GM12878 (cell line): ENCODE measurements at regions not wholly inside any gene's neighbourhood (a gene's known extent, or its start where the extent isn't known, plus 50 kb on each side); places are given as distances from the start of the nearest gene placed in this dataset.

Experiments used
- ATAC-seq: fragments of 200-7000 bp; cut with Tn5 transposase; 3 replicates; pipeline ENCODE4 v1.9.1; 2020; ENCODE audit warnings: mild to moderate bottlenecking, moderate library complexity
- BruUV-seq: library from RNA; stranded (reverse); fragments of 400-500 nt; replicated peaks from 2 replicates; lab custom pipeline; 2021; lab: Mats Ljungman, UMichigan
- CTCF ChIA-PET: fragments of 300-600 bp; sonication (Branson Sonifier 250); formaldehyde crosslinking; extraction: SDS; loops from one replicate; lab custom pipeline; 2021; ENCODE audit warnings: inconsistent platforms; lab: Yijun Ruan, JAX
- POLR2A ChIA-PET: fragments of 350-600 bp; formaldehyde crosslinking; extraction: SDS; loops from one replicate; lab custom pipeline; 2021; ENCODE audit warnings: inconsistent platforms; lab: Charles Lee
- RAD21 ChIA-PET: fragments of 300-600 bp; sonication (Branson Sonifier 250); formaldehyde crosslinking; loops from one replicate; lab custom pipeline; 2023; ENCODE audit warnings: antibody characterized with exemption; ENCODE audit not compliant: unreplicated experiment; lab: Charles Lee
- SMC1A ChIA-PET: fragments of 300-600 bp; sonication (Branson Sonifier 250); formaldehyde crosslinking; loops from one replicate; lab custom pipeline; 2023; ENCODE audit not compliant: unreplicated experiment, uncharacterized antibody; lab: Charles Lee
- DNase-seq: peaks from one replicate; pipeline ENCODE4 v3.0.0-alpha.2; 2011; ENCODE audit warnings: low read depth, low spot score
- FAIRE-seq: peaks from 3 replicates; lab custom pipeline; 2011; peaks lifted over from hg19 to GRCh38; lab: Jason Lieb, UNC
- H2AFZ ChIP-seq: 2 replicates; pipeline ENCODE4 v1.6.0; 2011; ENCODE audit warnings: low read depth, low read length, control low read depth; ENCODE audit not compliant: control insufficient read depth
- H3K27ac ChIP-seq: 2 replicates; pipeline ENCODE4 v1.5.1; 2011; ENCODE audit warnings: control low read depth; ENCODE audit not compliant: control insufficient read depth, insufficient read depth
- H3K27me3 ChIP-seq, 2 experiments: replicated peaks in 1 of 2; 2 replicates each; pipeline versions ENCODE4 v1.6.0 to v1.6.1; 2011; ENCODE audit warnings: low read length in 1 of 2; ENCODE audit not compliant: control insufficient read depth in 2 of 2, insufficient read depth in 2 of 2
- H3K36me3 ChIP-seq, 2 experiments: 2 replicates each; pipeline ENCODE4 v1.5.1; 2011; ENCODE audit warnings: low read length in 1 of 2; ENCODE audit not compliant: control insufficient read depth in 2 of 2, insufficient read depth in 2 of 2
- H3K4me1 ChIP-seq: 2 replicates; pipeline ENCODE4 v1.6.1; 2011; ENCODE audit warnings: mild to moderate bottlenecking, low read length, moderate library complexity, mixed read lengths; ENCODE audit not compliant: control insufficient read depth, insufficient read depth
- H3K4me2 ChIP-seq: 2 replicates; pipeline ENCODE4 v1.6.0; 2011; ENCODE audit warnings: control low read depth; ENCODE audit not compliant: control insufficient read depth, insufficient read depth
- H3K4me3 ChIP-seq: fragments of 200-600 bp; sonication (generic); 2 replicates; pipeline ENCODE4 v1.5.1; 2016
- H3K79me2 ChIP-seq: 2 replicates; pipeline ENCODE4 v1.6.0; 2011; ENCODE audit warnings: low read length; ENCODE audit not compliant: control insufficient read depth, insufficient read depth
- H3K9ac ChIP-seq: 2 replicates; pipeline ENCODE4 v1.8.0; 2011; ENCODE audit warnings: low read length, control low read depth, mixed read lengths; ENCODE audit not compliant: control insufficient read depth, insufficient read depth
- H3K9me3 ChIP-seq: replicated peaks from 3 replicates; pipeline ENCODE4 v1.5.1; 2011; ENCODE audit warnings: mild to moderate bottlenecking, low read length; ENCODE audit not compliant: control insufficient read depth, insufficient read depth
- H4K20me1 ChIP-seq: 2 replicates; pipeline ENCODE4 v1.6.0; 2011; ENCODE audit not compliant: control insufficient read depth, insufficient read depth
- BHLHE40 ChIP-seq, 2 experiments: fragments of 450-650 bp in 1 of 2; IDR thresholded peaks; 2 replicates each; pipeline ENCODE4 v1.6.1; 2011 to 2017; ENCODE audit warnings: low read depth in 2 of 2, borderline replicate concordance in 1 of 2, improper control_type of control experiment in 1 of 2, low read length in 1 of 2, mild to moderate bottlenecking in 1 of 2
- CREB1 ChIP-seq: IDR thresholded peaks from 2 replicates; pipeline ENCODE4 v1.6.1; 2012; ENCODE audit warnings: low read depth, mild to moderate bottlenecking, inconsistent platforms
- CREM ChIP-seq: IDR thresholded peaks from 2 replicates; pipeline ENCODE4 v1.6.1; 2014; ENCODE audit warnings: antibody characterized with exemption, low read depth
- EED ChIP-seq: sonication (generic); IDR thresholded peaks from 2 replicates; pipeline ENCODE4 v1.6.1; 2016; ENCODE audit warnings: antibody characterized with exemption, low read depth
- ETV6 ChIP-seq, 2 experiments: fragments of 450-650 bp in 1 of 2; IDR thresholded peaks in 1 of 2; conservative IDR thresholded peaks in 1 of 2; 2 replicates each; pipeline ENCODE4 v1.6.1; 2014; ENCODE audit warnings: antibody characterized with exemption in 1 of 2, borderline replicate concordance in 1 of 2, low read depth in 1 of 2, mild to moderate bottlenecking in 1 of 2, moderate library complexity in 1 of 2
- KDM1A ChIP-seq: fragments of 200-600 bp; sonication (generic); IDR thresholded peaks from 2 replicates; pipeline ENCODE4 v1.6.1; 2016; ENCODE audit warnings: borderline replicate concordance
- MTA2 ChIP-seq: fragments of 450-650 bp; IDR thresholded peaks from 2 replicates; pipeline ENCODE4 v1.6.1; 2016; ENCODE audit warnings: low read depth, mild to moderate bottlenecking, moderate library complexity
- MYC ChIP-seq: IDR thresholded peaks from 2 replicates; pipeline ENCODE4 v1.6.1; 2011; ENCODE audit warnings: mild to moderate bottlenecking, low read length, moderate library complexity, inconsistent platforms; ENCODE audit not compliant: insufficient read depth, insufficient replicate concordance, insufficient read length, severe bottlenecking
- PAX5 ChIP-seq: IDR thresholded peaks from 2 replicates; pipeline ENCODE4 v1.6.1; 2011; ENCODE audit warnings: low read depth, low read length, borderline replicate concordance
- RBBP5 ChIP-seq: fragments of 200-600 bp; sonication (generic); conservative IDR thresholded peaks from 2 replicates; pipeline ENCODE4 v1.6.1; 2016
- SREBF1 ChIP-seq: IDR thresholded peaks from 2 replicates; pipeline ENCODE4 v1.6.1; 2012; ENCODE audit warnings: mild to moderate bottlenecking, low read length
- SRF ChIP-seq, 2 experiments: IDR thresholded peaks; 2 replicates each; pipeline ENCODE4 v1.6.1; 2011; ENCODE audit warnings: low read depth in 2 of 2, low read length in 2 of 2, mild to moderate bottlenecking in 1 of 2, moderate library complexity in 1 of 2
- STAT3 ChIP-seq: IDR thresholded peaks from 2 replicates; pipeline ENCODE4 v1.6.1; 2011; ENCODE audit warnings: low read depth, low read length, improper control_type of control experiment
- TARDBP ChIP-seq: IDR thresholded peaks from 2 replicates; pipeline ENCODE4 v1.6.1; 2016; ENCODE audit warnings: borderline replicate concordance
- TCF12 ChIP-seq: IDR thresholded peaks from 2 replicates; pipeline ENCODE4 v1.6.1; 2011; ENCODE audit warnings: low read depth, mild to moderate bottlenecking, low read length
- TCF7 ChIP-seq: IDR thresholded peaks from 2 replicates; pipeline ENCODE4 v1.6.1; 2014; ENCODE audit warnings: antibody characterized with exemption, borderline replicate concordance
- ZNF207 ChIP-seq: fragments of 450-650 bp; IDR thresholded peaks from 2 replicates; pipeline ENCODE4 v1.6.1; 2014; ENCODE audit warnings: antibody characterized with exemption, mild to moderate bottlenecking, borderline replicate concordance
- WGBS: methylation state at CpG from one replicate; pipeline ENCODE4 v1.1.6; 2016; ENCODE audit warnings: low lambda C conversion rate; ENCODE audit not compliant: insufficient replicate concordance, insufficient coverage; ENCODE audit errors: missing lambda C conversion rate; 5-methylcytosine and 5-hydroxymethylcytosine counted together
- in situ Hi-C: fragments of 300-500 bp; cut with MboI; formaldehyde crosslinking; loops from 9 replicates; pipeline ENCODE4 v1.14.3; 2018; ENCODE audit warnings: mixed read lengths
- intact Hi-C: fragments of 100-400 bp; cut with micrococcal nuclease; formaldehyde crosslinking; loops from one replicate; pipeline ENCODE4 v1.14.2; 2022; ENCODE audit not compliant: unreplicated experiment
- TF ChIP-seq, protein P1 (sequence below): IDR thresholded peaks from 2 replicates; pipeline ENCODE4 v1.6.1; 2011; ENCODE audit warnings: borderline replicate concordance, low read depth, mild to moderate bottlenecking, moderate library complexity, low read length; ENCODE audit not compliant: insufficient read depth, poor library complexity, severe bottlenecking

DNA sequence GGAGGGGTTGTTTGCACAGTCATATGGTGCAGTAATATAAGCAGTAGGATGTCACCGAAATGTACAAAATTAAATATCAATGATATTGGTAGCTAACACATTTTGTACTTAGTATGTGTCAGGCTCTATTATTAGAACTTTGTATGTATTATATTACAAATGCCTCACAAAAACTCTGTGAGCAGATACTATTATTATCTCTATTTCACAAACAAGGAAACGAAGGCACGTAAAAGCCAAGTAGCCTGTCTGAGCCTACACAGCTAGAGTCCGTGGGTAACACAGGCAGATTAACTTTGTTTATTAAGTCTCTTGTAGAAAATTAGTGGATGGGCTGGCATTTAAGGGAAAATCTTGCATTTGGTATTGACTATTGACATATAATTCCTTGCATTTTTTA, 284.3 kb upstream of the DAB2 start:
- Histone ChIP-seq H3K4me3 (no peak overlapping the region), H3K36me3 (no peaks in the 10 kb centered on the region), H3K9me3 (no peaks in the 10 kb centered on the region), H3K4me1 (no peaks in the 10 kb centered on the region), H3K79me2 (no peaks in the 10 kb centered on the region), H4K20me1 (no peaks in the 10 kb centered on the region), H3K9ac (no peak overlapping the region), H3K27ac (no peak overlapping the region), H2AFZ (no peak overlapping the region), H3K27me3 (no peaks in the 10 kb centered on the region), H3K4me2 (no peak overlapping the region)
- intact Hi-C loops: no loop called here
- in situ Hi-C loops: no loop called here
- POLR2A ChIA-PET: no interaction called here
- 49% methylated on average over 4 of the region's 4 CpGs for WGBS
- CTCF ChIA-PET: interaction anchor here (1.4 kb wide), 1 partner anchor 8 kb away, joined by 3 read pairs; no protein-coding TSS in a partner anchor
- RAD21 ChIA-PET: no interaction called here
- ATAC-seq (no peak), DNase-seq (no peak), FAIRE-seq (no peak)
- BruUV-seq: no TSS peak
- SMC1A ChIA-PET: no interaction called here
- no peak for TF ChIP-seq CREB1
- no peak for TF ChIP-seq SREBF1
- TF ChIP-seq RBBP5: no peak
- TF ChIP-seq MYC: no peak
- TF ChIP-seq STAT3: no peak
- TF ChIP-seq PAX5: no peak
- TF ChIP-seq ZNF207: no peak
- TF ChIP-seq SRF (IDR thresholded peaks at IDR 0.05; ENCODE audit: low read depth in 2 of 2, low read length in 2 of 2): no peak
- no peak for TF ChIP-seq EED
- no peak for TF ChIP-seq TCF7
- no peak for TF ChIP-seq TCF12
- TF ChIP-seq, protein P1, sequence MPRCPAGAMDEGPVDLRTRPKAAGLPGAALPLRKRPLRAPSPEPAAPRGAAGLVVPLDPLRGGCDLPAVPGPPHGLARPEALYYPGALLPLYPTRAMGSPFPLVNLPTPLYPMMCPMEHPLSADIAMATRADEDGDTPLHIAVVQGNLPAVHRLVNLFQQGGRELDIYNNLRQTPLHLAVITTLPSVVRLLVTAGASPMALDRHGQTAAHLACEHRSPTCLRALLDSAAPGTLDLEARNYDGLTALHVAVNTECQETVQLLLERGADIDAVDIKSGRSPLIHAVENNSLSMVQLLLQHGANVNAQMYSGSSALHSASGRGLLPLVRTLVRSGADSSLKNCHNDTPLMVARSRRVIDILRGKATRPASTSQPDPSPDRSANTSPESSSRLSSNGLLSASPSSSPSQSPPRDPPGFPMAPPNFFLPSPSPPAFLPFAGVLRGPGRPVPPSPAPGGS: no peak
- TF ChIP-seq KDM1A: no peak
- no peak for TF ChIP-seq ETV6 (conservative IDR thresholded peaks at IDR 0.05 in 1 of 2, IDR thresholded peaks at IDR 0.05 in 1 of 2; ENCODE audit: borderline replicate concordance in 1 of 2, low read depth in 1 of 2)
- TF ChIP-seq BHLHE40 (IDR thresholded peaks at IDR 0.05; ENCODE audit: borderline replicate concordance in 1 of 2, low read depth in 2 of 2, low read length in 1 of 2): no peak
- no peak for TF ChIP-seq TARDBP
- TF ChIP-seq MTA2: no peak
- TF ChIP-seq CREM: no peak
